ENCODE measurements at regions not wholly inside any gene's neighbourhood (a gene's known extent, or its start where the extent isn't known, plus 50 kb on each side); places are given as distances from the start of the nearest gene placed in this dataset.

GRCh38 chr22:44408829-44409192 is 89.2 kb downstream of the RTL6 start:
- Histone ChIP-seq H3K27me3 (ENCODE audit: control insufficient read depth in 2 of 2, insufficient read depth in 2 of 2, low read length in 2 of 2) (no peaks in the 10 kb centered on the region), H3K9me1 (replicated peaks; ENCODE audit: control insufficient read depth, extremely low read depth, insufficient read depth, low read length) (no peaks in the 10 kb centered on the region), H2AFZ (ENCODE audit: low read depth, low read length) (no peak overlapping the region), H3K9ac (replicated peaks; ENCODE audit: extremely low read depth, insufficient read depth, low read length) (no peak overlapping the region), H3K36me3 (ENCODE audit: control insufficient read depth in 2 of 2, extremely low read depth in 1 of 2, insufficient read depth in 2 of 2, low read length in 2 of 2) (no peaks in the 10 kb centered on the region), H3K79me2 (ENCODE audit: control insufficient read depth, insufficient read depth, low read length) (no peaks in the 10 kb centered on the region), H3K9me3 (replicated peaks; ENCODE audit: control insufficient read depth, insufficient read depth, low read length) (no peaks in the 10 kb centered on the region), H3K4me2 (ENCODE audit: insufficient read depth, low read length) (no peak overlapping the region), H4K20me1 (replicated peaks; ENCODE audit: control insufficient read depth, extremely low read depth, insufficient read depth, low read length) (no peaks in the 10 kb centered on the region), H3K27ac (ENCODE audit: insufficient read depth, low read depth, low read length) (no peak overlapping the region), H3K4me1 (ENCODE audit: control insufficient read depth, extremely low read depth, insufficient read depth, low read length) (no peaks in the 10 kb centered on the region), H3K4me3 (replicated peaks in 1 of 3; ENCODE audit: insufficient read depth in 1 of 3, low read depth in 1 of 3, low read length in 3 of 3) (no peak overlapping the region)
- FAIRE-seq, result no peak
- BruUV-seq (replicated peaks), result no TSS peak
- ChIA-PET CTCF (interaction anchor here (0.5 kb wide), 1 partner anchor 287 kb away, joined by 3 read pairs; no protein-coding TSS in a partner anchor), POLR2A (no interaction called here)
- TF ChIP-seq MYC (IDR thresholded peaks at IDR 0.05; ENCODE audit: low read depth, low read length) (no peak), FOS (IDR thresholded peaks at IDR 0.05; ENCODE audit: borderline replicate concordance, insufficient read depth, low read length) (no peak), JUN (IDR thresholded peaks at IDR 0.05; ENCODE audit: borderline replicate concordance, insufficient read depth, insufficient read length, low read depth) (no peak), POLR2AphosphoS5 (IDR thresholded peaks at IDR 0.05; ENCODE audit: insufficient read depth, low read depth, low read length) (no peak), GATA2 (IDR thresholded peaks at IDR 0.05; ENCODE audit: insufficient read depth, insufficient read length, low read depth, low read length) (no peak), POLR2A (IDR thresholded peaks at IDR 0.05; ENCODE audit: low read depth, low read length) (no peak), MAX (IDR thresholded peaks at IDR 0.05; ENCODE audit: insufficient read depth, insufficient read length) (no peak), EZH2 (IDR thresholded peaks at IDR 0.05; ENCODE audit: borderline replicate concordance, low read depth, low read length, severe bottlenecking) (no peak)
- dilution Hi-C loops (cut with MboI; ENCODE audit: extremely low pct_ligation_motif_present, low sequenced_read_pairs) (no loop called here), intact Hi-C loops (cut with micrococcal nuclease) (no loop called here)
- DNase-seq (ENCODE audit: low read depth, low spot score), result no peak

All from endothelial cell of umbilical vein (primary cell).